ENCODE measurements at regions not wholly inside any gene's neighbourhood (a gene's known extent, or its start where the extent isn't known, plus 50 kb on each side); places are given as distances from the start of the nearest gene placed in this dataset.

GRCh38 chr5:54927097-54927746 is 58.2 kb downstream of the ESM1 start:
- Histone ChIP-seq H3K4me1 (ENCODE audit: low read depth) (no peaks in the 10 kb centered on the region), H3K9me3 (ENCODE audit: low read depth) (no peaks in the 10 kb centered on the region), H3K27me3 (no peaks in the 10 kb centered on the region), H3K27ac (no peak overlapping the region), H3K36me3 (no peaks in the 10 kb centered on the region), H3K4me3 (no peak overlapping the region)
- no peak for DNase-seq (ENCODE audit: low read depth in 1 of 2, low spot score in 1 of 2)
- no peak for TF ChIP-seq CTCF (IDR thresholded peaks at IDR 0.05; ENCODE audit: low read depth, low read length)

- DNase-seq (ENCODE audit: low read depth in 1 of 2, low spot score in 1 of 2), result no peak
- no peaks in the 10 kb centered on the region for H3K36me3 ChIP-seq
- no peaks in the 10 kb centered on the region for H3K27me3 ChIP-seq
- no peak for TF ChIP-seq CTCF (IDR thresholded peaks at IDR 0.05; ENCODE audit: low read depth, low read length)
- H3K27ac ChIP-seq, result no peak overlapping the region
- H3K9me3 ChIP-seq (ENCODE audit: low read depth), result no peaks in the 10 kb centered on the region
- no peak overlapping the region for H3K4me3 ChIP-seq
- no peaks in the 10 kb centered on the region for H3K4me1 ChIP-seq (ENCODE audit: low read depth)
Observed at GRCh38 chr5:54924487-54924886, 60.9 kb downstream of the ESM1 start.

- Histone ChIP-seq H3K36me3 (no peaks in the 10 kb centered on the region), H3K4me3 (no peak overlapping the region), H3K27me3 (no peaks in the 10 kb centered on the region), H3K9me3 (ENCODE audit: low read depth) (no peaks in the 10 kb centered on the region), H3K4me1 (ENCODE audit: low read depth) (no peaks in the 10 kb centered on the region), H3K27ac (no peak overlapping the region)
- no peak for DNase-seq (ENCODE audit: low read depth in 1 of 2, low spot score in 1 of 2)
- no peak for TF ChIP-seq CTCF (IDR thresholded peaks at IDR 0.05; ENCODE audit: low read depth, low read length)
Observed at GRCh38 chr5:54917323-54917722, 68.1 kb downstream of the ESM1 start.

- no peak overlapping the region for H3K4me3 ChIP-seq
- H3K9me3 ChIP-seq (ENCODE audit: low read depth), result no peaks in the 10 kb centered on the region
- TF ChIP-seq CTCF (IDR thresholded peaks at IDR 0.05; ENCODE audit: low read depth, low read length), result no peak
- no peaks in the 10 kb centered on the region for H3K36me3 ChIP-seq
- no peak for DNase-seq (ENCODE audit: low read depth in 1 of 2, low spot score in 1 of 2)
- H3K27ac ChIP-seq, result no peak overlapping the region
- no peaks in the 10 kb centered on the region for H3K27me3 ChIP-seq
- H3K4me1 ChIP-seq (ENCODE audit: low read depth), result no peaks in the 10 kb centered on the region
Observed at GRCh38 chr5:54915466-54916027, 69.8 kb downstream of the ESM1 start.

GRCh38 chr5:54912021-54912420 is 73.4 kb downstream of the ESM1 start:
- Histone ChIP-seq H3K4me3 (no peak overlapping the region), H3K9me3 (ENCODE audit: low read depth) (no peaks in the 10 kb centered on the region), H3K4me1 (ENCODE audit: low read depth) (no peaks in the 10 kb centered on the region), H3K27ac (no peak overlapping the region), H3K27me3 (no peaks in the 10 kb centered on the region), H3K36me3 (no peaks in the 10 kb centered on the region)
- DNase-seq (ENCODE audit: low read depth in 1 of 2, low spot score in 1 of 2), result no peak
- TF ChIP-seq CTCF (IDR thresholded peaks at IDR 0.05; ENCODE audit: low read depth, low read length), result no peak

Measured in cardiac muscle cell (in vitro differentiated cells and primary cell).